ENCODE measurements at regions not wholly inside any gene's neighbourhood (a gene's known extent, or its start where the extent isn't known, plus 50 kb on each side); places are given as distances from the start of the nearest gene placed in this dataset.

- Histone ChIP-seq H2AFZ (ENCODE audit: low read length) (no peak overlapping the region), H3K9ac (ENCODE audit: low read depth, low read length, poor library complexity, severe bottlenecking) (no peak overlapping the region), H3K9me2 (replicated peaks; ENCODE audit: low read depth, low read length) (no peaks in the 10 kb centered on the region), H3K4me3 (ENCODE audit: low read length, poor library complexity, severe bottlenecking) (no peak overlapping the region), H4K20me1 (ENCODE audit: insufficient read depth, low read length, poor library complexity, severe bottlenecking) (no peaks in the 10 kb centered on the region), H3F3A (ENCODE audit: low read depth) (0 out of 2 replicates have a peak, but pooled peaks cover 4% of the 10 kb centered on the region), H3K27me3 (ENCODE audit: insufficient read depth, low read length, poor library complexity, severe bottlenecking) (no peaks in the 10 kb centered on the region), H3K36me3 (ENCODE audit: insufficient read depth, low read length) (no peaks in the 10 kb centered on the region), H3K79me2 (ENCODE audit: insufficient read depth, low read length) (no peaks in the 10 kb centered on the region), H3K4me2 (ENCODE audit: low read depth, low read length, poor library complexity, severe bottlenecking) (no peak overlapping the region), H3K4me1 (ENCODE audit: insufficient read depth, low read length, poor library complexity, severe bottlenecking) (no peaks in the 10 kb centered on the region), H3K9me3 (ENCODE audit: insufficient read depth, low read depth, low read length) (no peaks in the 10 kb centered on the region)
- no peak for TF ChIP-seq CTCF (conservative IDR thresholded peaks at IDR 0.05; ENCODE audit: low read length)
- TF ChIP-seq EZH2phosphoT487 (IDR thresholded peaks at IDR 0.05; ENCODE audit: borderline replicate concordance), result no peak
These were observed 278.3 kb downstream of the TMEM38B start for GRCh38 chr9:105972466-105973204.

GRCh38 chr9:105973951-105974351, 279.6 kb downstream of the TMEM38B start:
- no peaks in the 10 kb centered on the region for H3K79me2 ChIP-seq (ENCODE audit: insufficient read depth, low read length)
- H4K20me1 ChIP-seq (ENCODE audit: insufficient read depth, low read length, poor library complexity, severe bottlenecking), result no peaks in the 10 kb centered on the region
- no peaks in the 10 kb centered on the region for H3K4me1 ChIP-seq (ENCODE audit: insufficient read depth, low read length, poor library complexity, severe bottlenecking)
- H3K4me2 ChIP-seq (ENCODE audit: low read depth, low read length, poor library complexity, severe bottlenecking), result no peak overlapping the region
- H3K4me3 ChIP-seq (ENCODE audit: low read length, poor library complexity, severe bottlenecking), result no peak overlapping the region
- H3K9me2 ChIP-seq (replicated peaks; ENCODE audit: low read depth, low read length), result no peaks in the 10 kb centered on the region
- H3K9ac ChIP-seq (ENCODE audit: low read depth, low read length, poor library complexity, severe bottlenecking), result no peak overlapping the region
- H3K36me3 ChIP-seq (ENCODE audit: insufficient read depth, low read length), result no peaks in the 10 kb centered on the region
- H3K27me3 ChIP-seq (ENCODE audit: insufficient read depth, low read length, poor library complexity, severe bottlenecking), result no peaks in the 10 kb centered on the region
- TF ChIP-seq CTCF (conservative IDR thresholded peaks at IDR 0.05; ENCODE audit: low read length), result no peak
- no peak for TF ChIP-seq EZH2phosphoT487 (IDR thresholded peaks at IDR 0.05; ENCODE audit: borderline replicate concordance)
- no peaks in the 10 kb centered on the region for H3F3A ChIP-seq (ENCODE audit: low read depth)
- no peak overlapping the region for H2AFZ ChIP-seq (ENCODE audit: low read length)
- no peaks in the 10 kb centered on the region for H3K9me3 ChIP-seq (ENCODE audit: insufficient read depth, low read depth, low read length)

GRCh38 chr9:105975886-105976645, 281.7 kb downstream of the TMEM38B start:
- Histone ChIP-seq H2AFZ (ENCODE audit: low read length) (no peak overlapping the region), H3K79me2 (ENCODE audit: insufficient read depth, low read length) (no peaks in the 10 kb centered on the region), H3K9me2 (replicated peaks; ENCODE audit: low read depth, low read length) (no peaks in the 10 kb centered on the region), H3K4me2 (ENCODE audit: low read depth, low read length, poor library complexity, severe bottlenecking) (no peak overlapping the region), H3K4me3 (ENCODE audit: low read length, poor library complexity, severe bottlenecking) (no peak overlapping the region), H3K27me3 (ENCODE audit: insufficient read depth, low read length, poor library complexity, severe bottlenecking) (no peaks in the 10 kb centered on the region), H3K4me1 (ENCODE audit: insufficient read depth, low read length, poor library complexity, severe bottlenecking) (no peaks in the 10 kb centered on the region), H3K36me3 (ENCODE audit: insufficient read depth, low read length) (no peaks in the 10 kb centered on the region), H3K9me3 (ENCODE audit: insufficient read depth, low read depth, low read length) (no peaks in the 10 kb centered on the region), H3K9ac (ENCODE audit: low read depth, low read length, poor library complexity, severe bottlenecking) (no peak overlapping the region), H4K20me1 (ENCODE audit: insufficient read depth, low read length, poor library complexity, severe bottlenecking) (no peaks in the 10 kb centered on the region), H3F3A (ENCODE audit: low read depth) (no peaks in the 10 kb centered on the region)
- no peak for TF ChIP-seq EZH2phosphoT487 (IDR thresholded peaks at IDR 0.05; ENCODE audit: borderline replicate concordance)
- TF ChIP-seq CTCF (conservative IDR thresholded peaks at IDR 0.05; ENCODE audit: low read length), result no peak

Measured in Loucy (cell line).